Transverse colon (tissue), 4 donors: ENCODE measurements at regions not wholly inside any gene's neighbourhood (a gene's known extent, or its start where the extent isn't known, plus 50 kb on each side); places are given as distances from the start of the nearest gene placed in this dataset.

Experiments used
- EP300 ChIP-seq: sonication (generic); formaldehyde crosslinking; IDR thresholded peaks from one replicate; pipeline ENCODE4 v1.6.1; 2017; ENCODE audit warnings: antibody characterized with exemption, low read depth
- POLR2A ChIP-seq: fragments of 450-650 bp; IDR thresholded peaks from one replicate; pipeline ENCODE4 v1.6.1; 2016; ENCODE audit warnings: antibody characterized with exemption, mild to moderate bottlenecking, moderate library complexity
- POLR2AphosphoS5 ChIP-seq, 3 donors: sonication (generic); formaldehyde crosslinking; IDR thresholded peaks; one replicate each; pipeline ENCODE4 v1.6.1; 2016; ENCODE audit warnings: antibody characterized with exemption in 3 of 3
- TF ChIP-seq, protein P1 (sequence below), 5 experiments: fragments of 200-600 bp in 3 of 5; fragments of 450-650 bp in 2 of 5; sonication (generic) in 3 of 5; IDR thresholded peaks; 1 replicate in 2 of 5; 2 replicates in 3 of 5; pipeline ENCODE4 v1.5.1; 2016 to 2017; ENCODE audit warnings: antibody characterized with exemption in 5 of 5, inconsistent platforms in 3 of 5, mild to moderate bottlenecking in 2 of 5, moderate library complexity in 1 of 5

DNA sequence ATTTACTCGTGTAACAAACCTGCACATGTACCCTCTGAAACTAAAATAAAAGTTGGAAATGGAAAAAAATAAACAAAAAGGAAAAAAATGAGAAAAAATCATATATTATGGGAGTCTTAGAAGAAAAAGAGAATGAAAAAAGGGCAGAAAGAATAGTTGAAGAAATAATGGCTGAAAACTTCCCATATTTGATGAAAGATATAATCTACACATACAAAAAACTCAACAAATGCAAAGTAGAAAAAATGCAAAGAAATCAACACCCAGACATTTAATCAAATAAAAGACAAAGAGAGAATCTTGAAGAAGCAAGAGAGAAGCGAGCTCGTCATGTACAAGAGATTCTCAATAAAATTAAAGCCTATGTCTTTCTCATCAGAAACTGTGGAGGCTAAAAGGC is 73.8 kb downstream of the SLC25A46 start:
- TF ChIP-seq POLR2A (no peak), EP300 (no peak), POLR2AphosphoS5 (IDR thresholded peaks at IDR 0.05) (no peak)
- TF ChIP-seq, protein P1, sequence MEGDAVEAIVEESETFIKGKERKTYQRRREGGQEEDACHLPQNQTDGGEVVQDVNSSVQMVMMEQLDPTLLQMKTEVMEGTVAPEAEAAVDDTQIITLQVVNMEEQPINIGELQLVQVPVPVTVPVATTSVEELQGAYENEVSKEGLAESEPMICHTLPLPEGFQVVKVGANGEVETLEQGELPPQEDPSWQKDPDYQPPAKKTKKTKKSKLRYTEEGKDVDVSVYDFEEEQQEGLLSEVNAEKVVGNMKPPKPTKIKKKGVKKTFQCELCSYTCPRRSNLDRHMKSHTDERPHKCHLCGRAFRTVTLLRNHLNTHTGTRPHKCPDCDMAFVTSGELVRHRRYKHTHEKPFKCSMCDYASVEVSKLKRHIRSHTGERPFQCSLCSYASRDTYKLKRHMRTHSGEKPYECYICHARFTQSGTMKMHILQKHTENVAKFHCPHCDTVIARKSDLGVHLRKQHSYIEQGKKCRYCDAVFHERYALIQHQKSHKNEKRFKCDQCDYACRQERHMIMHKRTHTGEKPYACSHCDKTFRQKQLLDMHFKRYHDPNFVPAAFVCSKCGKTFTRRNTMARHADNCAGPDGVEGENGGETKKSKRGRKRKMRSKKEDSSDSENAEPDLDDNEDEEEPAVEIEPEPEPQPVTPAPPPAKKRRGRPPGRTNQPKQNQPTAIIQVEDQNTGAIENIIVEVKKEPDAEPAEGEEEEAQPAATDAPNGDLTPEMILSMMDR (IDR thresholded peaks at IDR 0.05) = no peak
